ENCODE measurements at regions not wholly inside any gene's neighbourhood (a gene's known extent, or its start where the extent isn't known, plus 50 kb on each side); places are given as distances from the start of the nearest gene placed in this dataset.
A peak's percentile ranks its signal among the peaks of the same experiment; 100 is the strongest.

DNA sequence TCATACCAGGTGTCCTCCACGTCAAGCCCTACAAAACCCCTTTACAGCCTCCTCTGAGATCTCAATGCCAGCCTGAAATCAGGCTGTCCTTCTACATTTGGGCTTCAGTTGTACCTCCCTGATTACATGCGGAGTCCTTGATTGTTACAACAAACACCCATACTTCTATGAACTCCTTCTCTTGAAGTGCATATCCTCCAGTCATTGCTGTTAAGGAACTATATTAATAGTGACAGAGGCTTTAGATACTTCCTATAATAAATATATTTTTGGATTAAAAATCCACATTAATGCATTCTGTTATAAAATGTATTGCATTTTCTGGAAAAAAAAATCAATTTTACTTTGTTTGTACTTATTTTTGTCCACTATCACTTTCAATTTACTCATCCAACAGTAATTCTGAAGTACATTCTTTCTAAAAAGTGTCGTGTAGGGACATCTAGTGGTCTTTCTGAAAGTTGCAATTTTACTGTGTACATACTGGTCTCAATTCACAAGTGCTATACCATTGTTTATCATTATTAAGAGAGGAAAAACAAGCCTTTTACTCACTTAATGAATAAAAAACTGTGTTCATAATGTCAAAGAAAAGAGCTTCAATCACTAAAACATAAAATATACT lies 316.4 kb downstream of the DSEL start:
- no peaks in the 10 kb centered on the region for H3K27me3 Mint-ChIP-seq
- H3K27ac Mint-ChIP-seq: no peak overlapping the region
- H3K36me3 Mint-ChIP-seq: no peaks in the 10 kb centered on the region
- TF ChIP-seq, protein P1, sequence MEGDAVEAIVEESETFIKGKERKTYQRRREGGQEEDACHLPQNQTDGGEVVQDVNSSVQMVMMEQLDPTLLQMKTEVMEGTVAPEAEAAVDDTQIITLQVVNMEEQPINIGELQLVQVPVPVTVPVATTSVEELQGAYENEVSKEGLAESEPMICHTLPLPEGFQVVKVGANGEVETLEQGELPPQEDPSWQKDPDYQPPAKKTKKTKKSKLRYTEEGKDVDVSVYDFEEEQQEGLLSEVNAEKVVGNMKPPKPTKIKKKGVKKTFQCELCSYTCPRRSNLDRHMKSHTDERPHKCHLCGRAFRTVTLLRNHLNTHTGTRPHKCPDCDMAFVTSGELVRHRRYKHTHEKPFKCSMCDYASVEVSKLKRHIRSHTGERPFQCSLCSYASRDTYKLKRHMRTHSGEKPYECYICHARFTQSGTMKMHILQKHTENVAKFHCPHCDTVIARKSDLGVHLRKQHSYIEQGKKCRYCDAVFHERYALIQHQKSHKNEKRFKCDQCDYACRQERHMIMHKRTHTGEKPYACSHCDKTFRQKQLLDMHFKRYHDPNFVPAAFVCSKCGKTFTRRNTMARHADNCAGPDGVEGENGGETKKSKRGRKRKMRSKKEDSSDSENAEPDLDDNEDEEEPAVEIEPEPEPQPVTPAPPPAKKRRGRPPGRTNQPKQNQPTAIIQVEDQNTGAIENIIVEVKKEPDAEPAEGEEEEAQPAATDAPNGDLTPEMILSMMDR (conservative IDR thresholded peaks at IDR 0.05): peak; percentile 86
- no peak for DNase-seq (ENCODE audit: extremely low spot score, unreplicated experiment)
- H3K4me3 Mint-ChIP-seq: no peak overlapping the region
- no peaks in the 10 kb centered on the region for H3K4me1 Mint-ChIP-seq (ENCODE audit: unreplicated experiment)
- no peaks in the 10 kb centered on the region for H3K9me3 Mint-ChIP-seq

DNA sequence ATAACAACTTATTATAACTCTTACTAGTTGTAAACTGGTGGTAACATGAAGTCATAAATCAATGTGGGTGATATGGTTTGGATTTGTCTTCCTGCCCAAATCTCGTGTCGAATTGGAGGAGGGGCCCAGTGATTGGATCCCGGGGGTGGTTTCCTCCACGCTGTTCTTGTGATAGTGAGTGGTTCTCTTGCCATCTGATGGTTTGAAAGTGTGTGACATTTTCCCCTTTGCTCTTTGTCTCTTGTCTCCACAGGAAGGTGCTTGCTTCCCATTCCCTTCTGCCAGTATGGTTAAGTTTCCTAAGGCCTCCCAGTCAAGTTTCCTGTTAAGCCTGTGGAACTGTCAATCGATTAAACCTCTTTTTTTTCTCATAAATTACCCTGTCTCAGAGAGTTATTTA lies 321.6 kb downstream of the DSEL start:
- no peak for DNase-seq (ENCODE audit: extremely low spot score, unreplicated experiment)
- no peak overlapping the region for H3K27ac Mint-ChIP-seq
- H3K27me3 Mint-ChIP-seq: no peaks in the 10 kb centered on the region
- no peaks in the 10 kb centered on the region for H3K36me3 Mint-ChIP-seq
- H3K4me3 Mint-ChIP-seq: no peak overlapping the region
- TF ChIP-seq, protein P1 (conservative IDR thresholded peaks at IDR 0.05): no peak
- H3K9me3 Mint-ChIP-seq: no peaks in the 10 kb centered on the region
- H3K4me1 Mint-ChIP-seq (ENCODE audit: unreplicated experiment): no peaks in the 10 kb centered on the region

DNA sequence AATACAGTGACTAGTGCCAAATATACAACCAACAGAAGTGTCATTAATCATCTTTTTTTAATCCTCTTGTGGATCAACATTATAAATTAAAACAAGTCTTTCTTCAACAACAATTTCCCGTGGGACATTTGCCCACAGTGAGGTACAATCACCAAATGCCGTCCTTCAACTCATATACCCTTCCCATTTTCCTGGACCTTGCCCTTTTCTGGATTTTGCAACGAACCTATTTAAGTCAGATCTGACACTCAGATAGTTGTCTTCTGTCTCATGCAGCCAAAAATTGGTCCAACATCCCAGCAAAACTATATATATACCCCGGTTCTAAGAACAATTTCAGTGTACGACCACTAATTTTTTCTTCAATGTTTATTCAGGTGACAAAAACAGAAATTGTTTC lies 324.0 kb downstream of the DSEL start:
- H3K9me3 Mint-ChIP-seq: no peaks in the 10 kb centered on the region
- no peak overlapping the region for H3K4me3 Mint-ChIP-seq
- no peak overlapping the region for H3K27ac Mint-ChIP-seq
- no peak for DNase-seq (ENCODE audit: extremely low spot score, unreplicated experiment)
- no peaks in the 10 kb centered on the region for H3K36me3 Mint-ChIP-seq
- no peaks in the 10 kb centered on the region for H3K27me3 Mint-ChIP-seq
- H3K4me1 Mint-ChIP-seq (ENCODE audit: unreplicated experiment): no peaks in the 10 kb centered on the region
- TF ChIP-seq, protein P1 (conservative IDR thresholded peaks at IDR 0.05): no peak

DNA sequence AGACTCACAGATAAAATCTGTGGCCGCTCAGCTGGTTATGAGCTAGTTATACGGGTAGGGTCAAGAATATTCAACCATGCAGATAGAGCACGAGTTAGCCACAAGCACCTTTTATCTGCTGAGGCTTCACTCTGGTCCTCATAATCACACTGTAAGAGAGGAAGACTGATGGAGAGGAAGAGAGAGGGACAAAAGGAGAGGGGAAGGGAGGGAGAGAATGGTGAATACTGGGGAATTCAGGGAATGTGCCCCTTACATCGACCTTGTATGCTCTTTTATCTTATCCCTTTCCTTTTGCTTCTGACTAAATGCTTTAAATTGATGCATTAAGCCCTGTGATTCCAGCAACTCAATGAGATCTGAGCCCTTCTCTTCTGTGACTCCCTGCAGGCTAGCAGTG lies 333.1 kb downstream of the DSEL start:
- TF ChIP-seq, protein P1 (conservative IDR thresholded peaks at IDR 0.05): no peak
- DNase-seq (ENCODE audit: extremely low spot score, unreplicated experiment): no peak
- H3K4me1 Mint-ChIP-seq (ENCODE audit: unreplicated experiment): no peaks in the 10 kb centered on the region
- no peaks in the 10 kb centered on the region for H3K36me3 Mint-ChIP-seq
- no peak overlapping the region for H3K27ac Mint-ChIP-seq
- no peak overlapping the region for H3K4me3 Mint-ChIP-seq
- no peaks in the 10 kb centered on the region for H3K27me3 Mint-ChIP-seq
- no peaks in the 10 kb centered on the region for H3K9me3 Mint-ChIP-seq

DNA sequence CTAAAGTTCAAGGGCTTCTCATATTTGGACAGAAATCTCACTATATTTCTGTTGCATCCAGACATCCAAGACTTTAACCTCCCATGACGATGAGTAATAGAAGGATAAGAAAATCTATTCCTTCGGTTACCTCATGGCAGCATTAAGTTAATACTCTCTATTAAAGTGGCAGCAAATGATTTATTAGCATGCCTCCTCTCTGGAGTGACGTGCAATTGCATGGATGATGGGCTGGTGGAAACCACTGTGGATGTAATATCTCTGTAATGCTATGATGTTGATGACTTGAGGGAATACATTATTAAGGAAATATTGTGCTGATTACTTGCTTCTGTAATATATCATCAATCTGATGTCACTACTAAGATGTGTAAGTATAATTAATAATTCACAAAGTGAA lies 336.8 kb downstream of the DSEL start:
- no peaks in the 10 kb centered on the region for H3K9me3 Mint-ChIP-seq
- TF ChIP-seq, protein P1 (conservative IDR thresholded peaks at IDR 0.05): no peak
- DNase-seq (ENCODE audit: extremely low spot score, unreplicated experiment): no peak
- no peaks in the 10 kb centered on the region for H3K27me3 Mint-ChIP-seq
- H3K4me3 Mint-ChIP-seq: no peak overlapping the region
- H3K4me1 Mint-ChIP-seq (ENCODE audit: unreplicated experiment): no peaks in the 10 kb centered on the region
- no peak overlapping the region for H3K27ac Mint-ChIP-seq
- H3K36me3 Mint-ChIP-seq: no peaks in the 10 kb centered on the region

DNA sequence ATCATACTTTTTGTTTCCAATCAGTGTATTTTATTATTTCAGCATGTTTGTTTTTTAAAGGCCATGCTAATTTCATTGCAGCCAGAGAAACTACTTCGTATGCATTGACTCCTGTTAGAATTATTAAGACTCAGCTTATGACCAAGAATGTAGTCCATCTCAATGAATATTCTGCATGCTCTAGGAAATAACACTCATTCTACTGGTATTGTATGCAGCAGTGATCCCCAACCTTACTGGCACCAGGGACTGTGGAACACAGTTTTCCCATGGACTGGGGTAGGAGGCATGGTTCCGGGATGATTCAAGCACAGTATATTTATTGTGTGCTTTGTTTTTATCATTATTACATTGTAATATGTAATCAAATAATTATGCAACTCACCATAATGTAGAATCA lies 356.9 kb downstream of the DSEL start:
- no peak overlapping the region for H3K4me3 Mint-ChIP-seq
- no peak for DNase-seq (ENCODE audit: extremely low spot score, unreplicated experiment)
- no peaks in the 10 kb centered on the region for H3K4me1 Mint-ChIP-seq (ENCODE audit: unreplicated experiment)
- no peaks in the 10 kb centered on the region for H3K36me3 Mint-ChIP-seq
- H3K27me3 Mint-ChIP-seq: no peaks in the 10 kb centered on the region
- no peak overlapping the region for H3K27ac Mint-ChIP-seq
- H3K9me3 Mint-ChIP-seq: no peaks in the 10 kb centered on the region
- TF ChIP-seq, protein P1 (conservative IDR thresholded peaks at IDR 0.05): no peak
